NCI-H1105 (cell line): ENCODE measurements at regions not wholly inside any gene's neighbourhood (a gene's known extent, or its start where the extent isn't known, plus 50 kb on each side); places are given as distances from the start of the nearest gene placed in this dataset.
"Not testable (repeated sequence)": the region's sequence is repeated elsewhere in the genome, so short reads cannot be mapped to it uniquely, and the experiment has no call there.

Experiments
- DNase-seq: peaks from one replicate; lab custom pipeline; 2025; lab: John Stamatoyannopoulos, UW

DNA sequence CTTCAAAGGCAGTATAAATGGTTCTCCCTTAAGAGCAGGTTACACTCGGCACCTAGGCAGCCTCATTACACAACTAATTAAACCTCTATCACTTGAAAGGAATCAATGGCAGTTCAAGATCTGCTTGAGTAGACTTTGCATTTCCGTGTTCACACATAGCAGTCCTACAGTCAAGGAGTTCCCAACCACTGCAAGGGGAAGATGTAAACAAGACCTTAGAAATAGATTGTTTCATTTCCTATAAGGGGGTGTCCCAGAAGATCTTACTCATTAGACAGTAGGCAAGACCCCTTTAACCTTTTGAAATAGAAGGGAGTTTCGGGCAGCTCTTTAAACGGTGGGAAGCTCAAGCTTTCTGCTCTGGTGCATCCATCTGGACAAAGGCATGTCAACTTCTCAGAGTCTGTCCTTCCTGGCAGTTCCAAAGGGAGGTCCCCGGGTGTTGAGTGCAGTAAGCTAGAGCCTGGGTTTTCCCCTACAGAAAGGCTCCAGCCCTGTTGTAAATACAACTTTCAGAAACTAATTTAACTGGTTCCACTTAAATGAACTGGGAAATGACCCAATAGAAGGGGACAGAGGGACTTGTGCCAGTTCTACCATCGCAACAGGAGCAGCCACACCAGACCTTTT, 150.8 kb downstream of the RBMX2 start:
- DNase-seq, result no peak

DNA sequence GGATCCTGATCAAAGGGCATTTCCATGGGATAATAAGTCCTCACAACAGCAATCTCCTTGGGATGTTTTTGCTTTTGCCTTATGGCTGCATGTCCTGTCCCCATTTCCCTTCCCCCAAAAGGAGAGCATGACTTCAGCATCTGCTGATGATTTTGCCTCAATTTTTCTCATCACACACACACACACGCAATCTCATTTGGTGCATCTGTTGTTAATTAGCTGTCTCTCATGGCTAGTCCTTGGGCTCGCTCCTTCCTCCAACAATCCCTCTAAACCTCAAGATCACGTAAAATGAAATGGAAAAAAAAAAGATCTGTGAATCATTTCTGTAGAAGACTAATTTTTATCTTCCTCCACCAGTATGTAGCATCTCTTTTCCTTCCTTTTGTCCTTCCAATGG, 153.6 kb downstream of the RBMX2 start:
- no peak for DNase-seq

DNA sequence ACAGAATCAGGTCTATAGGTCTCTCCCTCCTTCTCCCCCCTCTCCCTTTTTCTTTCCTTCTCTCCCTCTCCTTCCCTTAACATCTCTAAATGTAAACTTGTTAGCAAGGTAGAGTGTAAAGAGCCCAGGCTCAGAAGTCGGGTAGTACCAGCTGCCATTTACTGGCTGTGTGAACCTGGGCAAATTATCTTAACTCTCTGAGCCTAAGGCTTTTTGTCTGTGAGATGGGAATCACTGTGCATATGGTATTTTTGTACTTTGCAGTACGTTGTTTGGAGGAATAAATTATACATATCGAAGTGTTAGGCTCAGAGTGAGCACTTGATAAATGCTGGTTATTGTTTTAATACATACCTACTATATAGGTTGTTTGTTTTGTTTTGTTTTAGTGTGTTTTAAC, 154.0 kb downstream of the RBMX2 start:
- DNase-seq, result no peak

DNA sequence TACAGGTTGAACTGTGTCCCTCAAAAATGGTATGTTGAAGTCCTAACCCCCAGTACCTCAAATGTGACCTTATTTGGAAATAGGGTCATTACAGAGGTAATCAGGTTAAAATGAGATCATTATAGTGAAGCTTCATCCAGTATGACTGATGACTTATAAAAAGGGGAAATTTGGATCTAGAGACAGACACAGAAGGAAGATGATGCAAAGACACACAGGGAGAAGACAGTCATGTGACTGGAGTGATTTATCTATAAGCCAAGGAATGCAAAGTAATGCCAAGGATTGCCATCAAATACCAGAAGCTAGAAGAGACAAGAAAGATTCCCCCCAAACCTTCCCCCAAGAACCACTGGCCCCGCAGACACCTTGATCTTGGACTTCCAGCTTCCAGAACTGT, 155.2 kb downstream of the RBMX2 start:
- no peak for DNase-seq

DNA sequence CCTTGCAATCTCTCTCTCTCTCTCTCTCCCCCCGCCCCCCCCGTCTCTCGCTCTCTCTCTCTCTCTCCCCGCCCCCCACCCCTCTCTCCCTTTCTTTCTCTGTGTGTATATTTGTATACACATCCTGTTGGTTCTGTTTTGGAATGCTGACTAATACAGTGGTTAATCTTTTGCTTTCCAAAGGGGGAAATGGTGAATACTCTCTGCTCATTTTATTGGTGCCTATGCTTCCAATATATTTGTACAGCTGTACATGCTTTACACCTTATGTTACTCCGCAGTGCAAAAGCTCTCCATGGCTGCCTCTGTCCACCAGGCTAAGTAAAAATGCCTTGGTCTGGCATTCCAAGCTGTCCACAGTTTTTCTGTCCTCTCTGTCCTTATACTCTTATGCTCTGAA, 158.8 kb downstream of the RBMX2 start:
- no peak for DNase-seq

DNA sequence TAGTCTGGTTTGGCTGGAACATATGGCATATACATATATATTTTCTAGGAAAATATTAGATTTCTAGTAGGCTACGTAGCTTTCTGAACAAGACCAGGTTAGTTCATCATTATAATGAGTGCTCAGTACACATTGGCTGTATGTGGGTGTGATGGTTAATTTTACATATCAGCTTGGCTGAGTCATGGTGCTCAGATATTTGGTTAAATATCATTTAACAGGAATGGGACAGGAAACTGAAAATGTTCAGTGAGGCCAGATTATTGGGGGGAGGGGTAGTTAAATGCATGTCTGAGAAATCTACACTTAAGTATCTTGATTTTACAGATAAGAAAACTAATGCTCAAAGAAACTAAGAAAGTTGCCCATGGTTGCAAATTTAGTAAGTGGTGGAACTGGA, 160.1 kb downstream of the RBMX2 start:
- DNase-seq, result no peak

DNA sequence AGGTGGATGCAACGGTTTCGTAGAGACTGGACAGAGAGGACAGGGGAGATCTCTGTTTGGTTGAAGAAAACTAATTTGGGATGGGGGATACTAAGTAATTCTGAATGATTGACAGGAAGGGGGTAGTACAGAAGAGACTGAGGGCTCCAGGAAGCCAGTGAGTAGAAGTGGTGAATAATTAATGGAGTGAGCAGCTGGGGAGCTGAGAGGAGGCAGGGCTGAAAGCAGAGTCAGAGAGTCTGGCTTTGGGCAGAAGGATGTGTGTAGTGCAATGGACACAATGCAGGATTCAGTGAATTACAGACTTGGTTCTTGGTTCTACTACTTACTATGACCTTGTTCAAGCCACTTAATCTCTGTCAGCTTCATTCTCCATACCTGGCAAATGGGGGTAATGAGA, 161.7 kb downstream of the RBMX2 start:
- DNase-seq, result no peak

DNA sequence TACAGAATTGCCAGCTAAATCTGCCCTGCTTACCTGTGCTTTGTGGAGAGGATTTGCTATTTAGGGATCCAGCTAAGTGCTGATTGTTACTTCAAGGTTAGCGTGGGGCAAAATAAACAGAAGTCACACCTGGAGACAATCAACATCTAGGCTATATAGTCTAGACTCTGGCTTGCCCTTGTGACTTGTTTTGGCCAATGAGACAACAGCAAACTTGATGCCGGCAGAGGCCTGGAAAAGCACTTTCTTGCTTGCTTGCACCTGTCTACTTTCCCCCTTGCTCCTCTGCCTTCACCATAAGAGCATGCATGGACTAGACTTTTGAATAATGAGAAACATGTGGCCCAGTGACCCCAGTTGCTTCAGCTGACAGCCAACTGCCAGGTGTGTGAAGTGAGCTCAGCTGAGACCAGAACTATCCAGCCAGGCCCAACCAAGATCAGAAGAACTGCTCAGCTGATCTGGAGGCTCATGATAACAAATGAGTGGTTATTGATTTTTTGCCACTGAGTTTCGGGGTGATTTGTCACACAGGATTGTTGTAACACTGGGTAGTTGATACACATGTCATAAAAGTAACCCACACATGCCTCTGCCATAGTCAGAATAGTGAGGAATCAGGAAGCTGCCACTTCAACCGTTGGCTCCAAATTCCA, 164.4 kb downstream of the RBMX2 start:
- DNase-seq, result no peak

DNA sequence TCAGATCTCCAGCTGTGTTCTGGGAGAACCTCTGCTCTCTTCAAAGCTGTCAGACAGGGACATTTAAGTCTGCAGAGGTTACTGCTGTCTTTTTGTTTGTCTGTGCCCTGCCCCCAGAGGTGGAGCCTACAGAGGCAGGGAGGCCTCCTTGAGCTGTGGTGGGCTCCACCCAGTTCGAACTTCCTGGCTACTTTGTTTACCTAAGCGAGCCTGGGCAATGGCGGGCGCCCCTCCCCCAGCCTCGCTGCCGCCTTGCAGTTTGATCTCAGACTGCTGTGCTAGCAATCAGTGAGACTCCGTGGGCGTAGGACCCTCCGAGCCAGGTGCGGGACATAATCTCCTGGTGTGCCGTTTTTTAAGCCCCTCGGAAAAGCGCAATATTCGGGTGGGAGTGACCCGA, 171.2 kb downstream of the RBMX2 start:
- DNase-seq, result not testable (repeated sequence)
